Liver (tissue), 8 donors: ENCODE measurements at regions not wholly inside any gene's neighbourhood (a gene's known extent, or its start where the extent isn't known, plus 50 kb on each side); places are given as distances from the start of the nearest gene placed in this dataset.

Experiments
- DNase-seq: peaks from one replicate; pipeline ENCODE4 v3.0.0-alpha.2; 2017; ENCODE audit warnings: low spot score
- H3K27ac ChIP-seq, 2 donors: one replicate each; pipeline ENCODE4 v1.7.0; 2013; ENCODE audit warnings: inconsistent platforms in 2 of 2, low read length in 2 of 2, control low read depth in 1 of 2, low read depth in 1 of 2, mild to moderate bottlenecking in 1 of 2
- H3K27me3 ChIP-seq, 4 donors: one replicate each; pipeline versions ENCODE4 v1.6.1 to v1.7.0; 2013; ENCODE audit warnings: low read length in 3 of 4, inconsistent platforms in 1 of 4, mild to moderate bottlenecking in 1 of 4, moderate library complexity in 1 of 4; ENCODE audit not compliant: control insufficient read depth in 4 of 4, insufficient read depth in 4 of 4
- H3K36me3 ChIP-seq, 4 donors: one replicate each; pipeline versions ENCODE4 v1.6.1 to v1.7.0; 2013; ENCODE audit warnings: low read length in 3 of 4, mild to moderate bottlenecking in 3 of 4, low read depth in 1 of 4, moderate library complexity in 1 of 4; ENCODE audit not compliant: control insufficient read depth in 4 of 4, insufficient read depth in 3 of 4
- H3K4me1 ChIP-seq, 4 donors: one replicate each; pipeline versions ENCODE4 v1.6.1 to v1.7.0; 2013; ENCODE audit warnings: low read length in 3 of 4, mild to moderate bottlenecking in 3 of 4, moderate library complexity in 1 of 4; ENCODE audit not compliant: control insufficient read depth in 4 of 4, insufficient read depth in 4 of 4
- H3K4me3 ChIP-seq, 3 donors: one replicate each; pipeline versions ENCODE4 v1.6.1 to v1.7.0; 2013; ENCODE audit warnings: low read length in 3 of 3, control low read depth in 1 of 3, low read depth in 1 of 3, mild to moderate bottlenecking in 1 of 3
- H3K9ac ChIP-seq, 2 donors: one replicate each; pipeline ENCODE4 v1.7.0; 2013; ENCODE audit warnings: low read length in 2 of 2, mild to moderate bottlenecking in 2 of 2, moderate library complexity in 2 of 2, control low read depth in 1 of 2, low read depth in 1 of 2
- H3K9me3 ChIP-seq, 4 donors: one replicate each; pipeline versions ENCODE4 v1.6.1 to v1.7.0; 2013; ENCODE audit warnings: low read length in 3 of 4; ENCODE audit not compliant: control insufficient read depth in 4 of 4
- ATF3 ChIP-seq: IDR thresholded peaks from 2 replicates; pipeline ENCODE4 v1.6.1; 2016; ENCODE audit warnings: antibody characterized with exemption
- EGR1 ChIP-seq, 2 donors: IDR thresholded peaks; 2 replicates each; pipeline ENCODE4 v1.6.1; 2016 to 2018; ENCODE audit warnings: antibody characterized with exemption in 2 of 2, low read depth in 2 of 2
- FOXA2 ChIP-seq: IDR thresholded peaks from 2 replicates; pipeline ENCODE4 v1.6.1; 2016; ENCODE audit warnings: antibody characterized with exemption
- GABPA ChIP-seq, 2 donors: IDR thresholded peaks in 1 of 2; conservative IDR thresholded peaks in 1 of 2; 2 replicates each; pipeline ENCODE4 v1.6.1; 2016; ENCODE audit warnings: antibody characterized with exemption in 2 of 2, mild to moderate bottlenecking in 1 of 2, moderate library complexity in 1 of 2
- HNF4A ChIP-seq, 2 donors: conservative IDR thresholded peaks; 2 replicates each; pipeline ENCODE4 v1.6.1; 2016; ENCODE audit warnings: antibody characterized with exemption in 2 of 2, mild to moderate bottlenecking in 2 of 2
- HNF4G ChIP-seq: IDR thresholded peaks from 2 replicates; pipeline ENCODE4 v1.6.1; 2016; ENCODE audit warnings: antibody characterized with exemption
- JUND ChIP-seq, 2 donors: IDR thresholded peaks; 2 replicates each; pipeline ENCODE4 v1.6.1; 2016; ENCODE audit warnings: antibody characterized with exemption in 2 of 2
- MAX ChIP-seq: IDR thresholded peaks from 2 replicates; pipeline ENCODE4 v1.6.1; 2016; ENCODE audit warnings: antibody characterized with exemption
- NR2F2 ChIP-seq: IDR thresholded peaks from 2 replicates; pipeline ENCODE4 v1.6.1; 2016; ENCODE audit warnings: antibody characterized with exemption
- RAD21 ChIP-seq, 2 donors: IDR thresholded peaks; 2 replicates each; pipeline ENCODE4 v1.6.1; 2016; ENCODE audit warnings: antibody characterized with exemption in 2 of 2, mild to moderate bottlenecking in 2 of 2
- RXRA ChIP-seq, 2 donors: IDR thresholded peaks; 2 replicates each; pipeline ENCODE4 v1.6.1; 2017 to 2018; ENCODE audit warnings: antibody characterized with exemption in 2 of 2, mild to moderate bottlenecking in 1 of 2
- SP1 ChIP-seq: IDR thresholded peaks from 2 replicates; pipeline ENCODE4 v1.6.1; 2018; ENCODE audit warnings: antibody characterized with exemption, mild to moderate bottlenecking
- TAF1 ChIP-seq: conservative IDR thresholded peaks from 2 replicates; pipeline ENCODE4 v1.6.1; 2016; ENCODE audit warnings: antibody characterized with exemption, mild to moderate bottlenecking
- YY1 ChIP-seq: IDR thresholded peaks from 2 replicates; pipeline ENCODE4 v1.6.1; 2016; ENCODE audit warnings: antibody characterized with exemption, mild to moderate bottlenecking
- ZBTB33 ChIP-seq: IDR thresholded peaks from 2 replicates; pipeline ENCODE4 v1.6.1; 2016; ENCODE audit warnings: antibody characterized with exemption
- WGBS: extraction: QIAGEN DNeasy Blood & Tissue Kit; methylation state at CpG from one replicate; pipeline ENCODE4 v1.1.7; 2013; 5-methylcytosine and 5-hydroxymethylcytosine counted together
- TF ChIP-seq, protein P1 (sequence below): fragments of 150-350 bp; IDR thresholded peaks from 2 replicates; pipeline ENCODE4 v1.5.1; 2017; ENCODE audit warnings: improper control_type of control experiment, low read depth, low read length; ENCODE audit not compliant: missing input control
- donor health status: healthy.
- donor health status: healthy.
- donor health status: healthy.
- donor health status: healthy.
- donor health status: healthy.

DNA sequence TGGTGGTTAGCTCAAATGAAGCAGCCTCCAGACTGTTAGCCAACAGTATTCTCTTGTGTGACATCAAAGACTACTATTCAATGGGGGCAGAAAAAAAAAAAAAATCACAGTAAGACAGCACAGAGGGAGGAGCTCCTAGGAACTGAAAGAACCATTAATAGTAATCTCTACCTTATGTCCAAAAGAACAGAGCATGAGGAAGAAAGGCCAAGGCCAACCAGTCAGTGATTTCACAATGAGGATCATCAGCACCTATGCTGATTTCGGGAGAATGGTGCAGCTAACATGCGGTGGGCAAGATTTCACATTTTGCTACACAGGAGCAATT lies 66.3 kb upstream of the SOX5 start:
- H3K9me3 ChIP-seq = no peaks in the 10 kb centered on the region
- H3K27ac ChIP-seq = no peak overlapping the region
- 58% methylated on average over 2 of the region's 2 CpGs for WGBS
- no peak overlapping the region for H3K9ac ChIP-seq
- DNase-seq = no peak
- H3K27me3 ChIP-seq = no peaks in the 10 kb centered on the region
- no peak overlapping the region for H3K4me3 ChIP-seq
- no peaks in the 10 kb centered on the region for H3K36me3 ChIP-seq
- H3K4me1 ChIP-seq = peaks cover 0 to 13% (median 4%) of the 10 kb centered on the region in 4 donors
- no peak for TF ChIP-seq SP1
- TF ChIP-seq TAF1 = no peak
- TF ChIP-seq HNF4A (conservative IDR thresholded peaks at IDR 0.05) = peak; percentile 69 to 80
- TF ChIP-seq RAD21 (IDR thresholded peaks at IDR 0.05) = peak in 1 of 2 donors; percentile 10
- peak in 1 of 2 donors; percentile 21 for TF ChIP-seq RXRA (IDR thresholded peaks at IDR 0.05)
- TF ChIP-seq HNF4G = no peak
- TF ChIP-seq YY1 = peak; percentile 13
- TF ChIP-seq MAX = peak; percentile 61

DNA sequence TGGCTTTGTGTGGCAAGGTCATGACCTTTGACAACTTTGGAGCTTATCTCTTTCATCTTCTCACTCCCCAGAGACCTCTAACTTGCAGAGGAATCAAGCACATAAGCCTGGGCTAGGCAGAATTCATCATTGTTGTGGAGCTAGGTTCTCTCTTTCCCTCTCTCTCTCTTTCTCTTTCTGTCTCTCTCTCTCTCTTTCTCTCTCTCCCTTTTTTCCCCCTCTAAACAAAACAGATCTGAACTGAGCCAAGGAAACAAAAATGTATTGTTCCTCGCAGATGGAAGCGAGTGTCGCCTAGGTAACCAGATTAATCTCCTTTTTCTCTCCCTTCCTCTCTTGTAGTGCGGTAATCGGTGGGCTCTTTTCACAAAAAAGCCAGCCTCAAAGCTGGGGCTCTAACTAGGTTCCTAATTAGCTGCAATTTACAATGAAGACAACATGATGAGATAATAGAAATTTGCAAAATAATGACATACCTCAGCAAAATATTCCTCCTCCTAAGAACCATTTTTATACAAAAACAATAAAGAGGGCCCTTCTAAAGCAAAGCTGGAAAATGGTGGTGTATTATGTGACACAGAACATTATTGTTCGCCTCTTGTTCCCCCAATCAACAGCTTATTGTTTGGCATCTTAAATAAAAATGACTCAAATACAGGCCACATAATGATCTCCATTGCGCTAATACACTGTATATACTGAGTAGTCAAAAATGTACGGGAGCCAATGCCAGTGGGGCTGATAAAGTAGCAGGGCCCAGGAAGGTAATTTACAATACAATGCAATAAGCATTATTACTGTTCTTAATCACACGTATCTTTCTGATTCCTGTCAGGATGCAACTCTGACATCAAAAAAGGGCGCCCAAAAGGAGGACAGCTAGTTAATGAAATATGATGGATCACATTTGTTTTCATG lies 65.7 kb upstream of the SOX5 start:
- Histone ChIP-seq H3K27ac (no peak overlapping the region), H3K9me3 (no peaks in the 10 kb centered on the region), H3K27me3 (no peaks in the 10 kb centered on the region), H3K36me3 (no peaks in the 10 kb centered on the region), H3K4me1 (peaks cover 0 to 8% (median 1%) of the 10 kb centered on the region in 4 donors), H3K4me3 (no peak overlapping the region), H3K9ac (no peak overlapping the region)
- DNase-seq = no peak
- 93% methylated on average over 10 of the region's 10 CpGs for WGBS
- no peak for TF ChIP-seq SP1
- TF ChIP-seq NR2F2 = no peak
- TF ChIP-seq GABPA (IDR thresholded peaks at IDR 0.05 in 1 of 2, conservative IDR thresholded peaks at IDR 0.05 in 1 of 2) = no peak
- TF ChIP-seq, protein P1, sequence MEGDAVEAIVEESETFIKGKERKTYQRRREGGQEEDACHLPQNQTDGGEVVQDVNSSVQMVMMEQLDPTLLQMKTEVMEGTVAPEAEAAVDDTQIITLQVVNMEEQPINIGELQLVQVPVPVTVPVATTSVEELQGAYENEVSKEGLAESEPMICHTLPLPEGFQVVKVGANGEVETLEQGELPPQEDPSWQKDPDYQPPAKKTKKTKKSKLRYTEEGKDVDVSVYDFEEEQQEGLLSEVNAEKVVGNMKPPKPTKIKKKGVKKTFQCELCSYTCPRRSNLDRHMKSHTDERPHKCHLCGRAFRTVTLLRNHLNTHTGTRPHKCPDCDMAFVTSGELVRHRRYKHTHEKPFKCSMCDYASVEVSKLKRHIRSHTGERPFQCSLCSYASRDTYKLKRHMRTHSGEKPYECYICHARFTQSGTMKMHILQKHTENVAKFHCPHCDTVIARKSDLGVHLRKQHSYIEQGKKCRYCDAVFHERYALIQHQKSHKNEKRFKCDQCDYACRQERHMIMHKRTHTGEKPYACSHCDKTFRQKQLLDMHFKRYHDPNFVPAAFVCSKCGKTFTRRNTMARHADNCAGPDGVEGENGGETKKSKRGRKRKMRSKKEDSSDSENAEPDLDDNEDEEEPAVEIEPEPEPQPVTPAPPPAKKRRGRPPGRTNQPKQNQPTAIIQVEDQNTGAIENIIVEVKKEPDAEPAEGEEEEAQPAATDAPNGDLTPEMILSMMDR = peak; percentile 3
- TF ChIP-seq HNF4A (conservative IDR thresholded peaks at IDR 0.05) = no peak
- no peak for TF ChIP-seq ATF3
- no peak for TF ChIP-seq YY1

DNA sequence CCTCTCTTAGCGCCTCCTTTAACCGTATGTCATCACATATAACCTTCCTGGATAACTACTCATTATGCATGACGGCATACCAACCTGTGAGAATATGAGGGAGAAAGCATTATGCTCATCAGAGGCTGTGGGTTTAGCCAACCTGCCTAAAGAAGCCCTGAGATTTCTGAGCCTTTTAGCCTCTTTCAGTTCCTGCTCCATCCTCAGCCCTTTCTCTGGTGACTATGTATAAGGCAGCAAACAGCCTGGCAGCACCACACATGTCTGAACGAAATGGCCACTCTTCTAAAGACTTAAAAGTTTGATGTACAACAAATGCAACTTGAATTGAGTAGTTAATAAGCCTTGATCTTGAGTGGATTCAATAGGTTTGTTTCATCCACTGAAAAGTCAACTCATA lies 64.8 kb upstream of the SOX5 start:
- Histone ChIP-seq H3K27ac (no peak overlapping the region), H3K27me3 (no peaks in the 10 kb centered on the region), H3K4me1 (peaks cover 0 to 7% (median 1%) of the 10 kb centered on the region in 4 donors), H3K36me3 (no peaks in the 10 kb centered on the region), H3K9ac (no peak overlapping the region), H3K9me3 (no peaks in the 10 kb centered on the region), H3K4me3 (no peak overlapping the region)
- DNase-seq = no peak
- WGBS = 94% methylated on average over 4 of the region's 4 CpGs
- TF ChIP-seq HNF4G = no peak
- no peak for TF ChIP-seq SP1
- TF ChIP-seq ATF3 = no peak
- TF ChIP-seq, protein P1 = no peak
- TF ChIP-seq JUND (IDR thresholded peaks at IDR 0.05) = no peak
- no peak for TF ChIP-seq YY1
- no peak for TF ChIP-seq FOXA2
- no peak for TF ChIP-seq RXRA (IDR thresholded peaks at IDR 0.05)
- no peak for TF ChIP-seq HNF4A (conservative IDR thresholded peaks at IDR 0.05)
- no peak for TF ChIP-seq MAX
- TF ChIP-seq GABPA (IDR thresholded peaks at IDR 0.05 in 1 of 2, conservative IDR thresholded peaks at IDR 0.05 in 1 of 2) = no peak
- no peak for TF ChIP-seq EGR1 (IDR thresholded peaks at IDR 0.05; ENCODE audit: low read depth in 2 of 2)
- TF ChIP-seq TAF1 = no peak
- no peak for TF ChIP-seq ZBTB33
- TF ChIP-seq RAD21 (IDR thresholded peaks at IDR 0.05) = no peak
- no peak for TF ChIP-seq NR2F2
